GM20000 (cell line): ENCODE measurements at regions not wholly inside any gene's neighbourhood (a gene's known extent, or its start where the extent isn't known, plus 50 kb on each side); places are given as distances from the start of the nearest gene placed in this dataset.

ENCODE experiments used
- DNase-seq: peaks from one replicate; pipeline ENCODE4 v3.0.0; 2012; ENCODE audit warnings: low spot score
- CTCF ChIP-seq: IDR thresholded peaks from 2 replicates; pipeline ENCODE4 v1.5.1; 2012; ENCODE audit warnings: mild to moderate bottlenecking, control low read depth; ENCODE audit errors: extremely low read depth, missing control alignments

GRCh38 chr20:48003021-48003420 is 217.7 kb upstream of the SULF2 start:
- no peak for DNase-seq
- no peak for TF ChIP-seq CTCF

GRCh38 chr20:48002517-48002970 is 217.3 kb upstream of the SULF2 start:
- TF ChIP-seq CTCF, result no peak
- DNase-seq, result peak; percentile 58

GRCh38 chr20:47999166-47999565 is 213.9 kb upstream of the SULF2 start:
- no peak for DNase-seq

GRCh38 chr20:47998736-47999135 is 213.5 kb upstream of the SULF2 start:
- DNase-seq, result no peak
- no peak for TF ChIP-seq CTCF

More at GRCh38 chr20:47999166-47999565, 213.9 kb upstream of the SULF2 start:
- no peak for TF ChIP-seq CTCF

GRCh38 chr20:47995661-47996060 is 210.4 kb upstream of the SULF2 start:
- DNase-seq, result no peak
- TF ChIP-seq CTCF, result no peak

GRCh38 chr20:47993817-47994216 is 208.5 kb upstream of the SULF2 start:
- no peak for DNase-seq
- no peak for TF ChIP-seq CTCF

- no peak for TF ChIP-seq CTCF
- DNase-seq, result no peak
These were observed 207.9 kb upstream of the SULF2 start for GRCh38 chr20:47993035-47993755.
